HG03159 (cell line): ENCODE measurements at regions not wholly inside any gene's neighbourhood (a gene's known extent, or its start where the extent isn't known, plus 50 kb on each side); places are given as distances from the start of the nearest gene placed in this dataset.

Source experiments
- ATAC-seq: cut with Tn5 transposase; IDR thresholded peaks from one replicate; pipeline ENCODE4 v1.9.1; 2021; ENCODE audit warnings: mild to moderate bottlenecking, moderate library complexity; ENCODE audit not compliant: unreplicated experiment

- no peak for ATAC-seq
These were observed 251.1 kb upstream of the PIK3C3 start for GRCh38 chr18:41703744-41704530.

- no peak for ATAC-seq
These were observed 254.6 kb upstream of the PIK3C3 start for GRCh38 chr18:41700416-41700815.

- no peak for ATAC-seq
These were observed 259.6 kb upstream of the PIK3C3 start for GRCh38 chr18:41695441-41695840.

DNA sequence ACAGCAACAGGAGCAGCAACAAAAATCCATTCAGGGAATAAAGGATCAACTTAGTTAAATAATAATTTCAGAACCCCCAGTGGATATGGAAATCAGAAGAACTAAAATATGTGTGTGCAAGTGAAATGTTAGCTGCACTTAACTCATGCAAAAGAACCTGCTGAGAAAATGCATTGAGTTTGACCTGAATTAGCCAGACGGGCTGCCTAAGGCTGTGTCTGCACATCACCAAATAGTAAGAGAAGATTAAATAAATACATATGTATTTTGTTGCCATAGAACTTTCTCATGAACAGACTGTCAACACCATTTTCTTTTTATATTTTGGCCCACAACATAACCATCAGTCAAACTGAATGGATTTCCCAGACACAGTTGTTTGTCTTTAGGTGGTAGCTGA is 262.0 kb upstream of the PIK3C3 start:
- no peak for ATAC-seq

DNA sequence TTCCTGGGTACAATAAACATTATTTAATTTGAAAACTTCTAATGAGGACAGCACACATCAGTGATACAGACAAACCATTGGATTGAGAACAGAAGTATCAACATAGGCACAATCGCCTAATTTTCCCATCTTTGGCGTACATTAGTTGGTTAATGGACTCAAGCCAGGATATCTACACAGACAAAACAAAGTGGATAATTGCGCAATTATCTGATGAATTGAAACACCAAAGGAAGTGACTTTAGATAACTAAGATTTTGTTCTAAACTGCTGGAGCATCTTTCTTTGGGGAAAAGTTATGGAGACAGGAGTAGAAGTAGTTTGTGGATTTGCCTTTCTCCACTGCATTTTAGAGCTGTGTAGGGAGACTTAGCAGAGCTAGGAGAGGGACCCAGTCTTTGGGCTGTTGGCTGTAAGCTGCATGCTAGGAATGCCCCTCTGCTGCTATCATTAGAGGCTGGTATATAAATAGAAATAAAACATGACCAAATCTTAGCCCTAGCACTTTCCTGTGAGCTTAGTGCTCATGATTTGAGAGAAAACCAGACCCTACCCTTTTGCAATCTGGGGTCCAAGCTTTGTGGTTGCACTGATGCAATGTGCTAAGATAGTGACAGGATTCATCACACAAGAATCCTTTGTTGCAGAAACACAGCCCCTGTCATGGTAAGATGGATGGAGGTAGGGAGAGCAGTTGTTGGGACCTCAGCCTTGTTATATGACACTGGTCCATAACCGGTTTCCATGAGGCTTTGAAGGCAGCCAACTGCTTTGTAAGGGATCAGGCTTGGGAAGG is 264.5 kb upstream of the PIK3C3 start:
- ATAC-seq = no peak

DNA sequence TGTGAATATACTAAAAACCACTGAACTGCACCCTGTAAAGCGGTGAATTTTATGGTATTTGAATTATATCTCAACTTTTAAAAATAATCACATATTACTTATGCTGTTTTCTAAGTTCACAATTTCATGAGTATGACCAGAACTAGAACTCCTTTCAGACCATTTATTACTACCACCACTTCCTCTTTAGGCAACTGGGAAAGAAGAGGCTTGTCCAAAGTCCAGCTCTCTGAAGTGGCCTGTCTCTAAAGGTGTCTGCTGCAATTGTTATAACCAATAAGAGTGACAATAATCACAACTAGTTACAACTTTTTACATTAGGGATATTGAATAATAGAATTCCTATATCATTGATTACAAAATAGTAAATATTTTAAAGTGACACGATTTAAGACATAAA is 267.9 kb upstream of the PIK3C3 start:
- ATAC-seq = no peak

DNA sequence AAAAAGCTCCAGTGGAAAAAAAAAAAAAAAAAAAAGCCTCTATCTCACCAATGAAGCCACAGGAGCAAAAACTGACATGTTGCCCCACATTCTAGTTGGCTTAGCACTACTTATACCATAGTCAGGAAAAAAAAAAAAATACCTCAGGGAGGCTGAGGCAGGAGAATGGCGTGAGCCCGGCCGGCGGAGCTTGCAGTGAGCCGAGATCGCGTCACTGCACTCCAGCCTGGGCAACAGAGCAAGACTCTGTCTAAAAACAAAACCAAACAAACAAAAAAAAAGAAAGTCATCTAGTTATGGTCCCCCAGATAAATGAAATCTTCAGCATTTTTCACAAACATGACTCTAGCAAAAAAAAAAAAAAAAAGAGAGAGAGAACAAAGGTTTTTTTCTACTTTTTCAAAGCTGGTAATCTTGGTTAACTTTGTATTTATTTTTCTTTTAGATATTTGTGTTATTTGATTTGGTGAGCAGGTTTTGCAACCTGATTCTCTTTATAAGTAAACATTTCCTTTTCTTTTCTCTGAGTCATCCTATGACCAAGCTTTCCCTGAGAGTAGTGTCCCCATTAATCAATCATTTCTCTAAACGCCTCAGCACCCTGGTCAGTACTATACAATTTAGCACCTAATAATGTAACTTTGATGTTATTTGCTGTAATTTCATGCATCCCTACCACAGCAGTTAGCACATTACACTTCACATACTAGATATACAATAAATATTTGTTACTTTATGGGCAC is 273.7 kb upstream of the PIK3C3 start:
- no peak for ATAC-seq

DNA sequence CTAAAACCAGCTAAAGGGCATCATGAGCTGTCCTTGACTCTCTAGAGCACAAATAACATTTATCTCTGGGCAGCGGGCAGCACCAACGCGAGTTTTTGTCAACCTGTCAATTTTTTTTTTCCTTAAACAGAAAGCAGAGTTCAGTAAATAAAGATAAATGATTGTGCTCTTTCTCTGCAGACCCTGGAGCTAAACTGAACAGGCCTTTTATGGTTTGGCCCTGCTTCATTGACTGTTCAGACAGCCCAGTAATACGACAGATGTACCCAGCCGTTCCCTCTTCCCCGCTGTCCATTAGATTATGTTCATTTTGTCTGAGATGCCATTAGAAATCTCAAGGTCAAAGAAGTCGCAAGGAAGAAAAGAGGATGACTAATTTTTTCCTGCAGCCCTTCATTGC is 280.5 kb upstream of the PIK3C3 start:
- no peak for ATAC-seq

DNA sequence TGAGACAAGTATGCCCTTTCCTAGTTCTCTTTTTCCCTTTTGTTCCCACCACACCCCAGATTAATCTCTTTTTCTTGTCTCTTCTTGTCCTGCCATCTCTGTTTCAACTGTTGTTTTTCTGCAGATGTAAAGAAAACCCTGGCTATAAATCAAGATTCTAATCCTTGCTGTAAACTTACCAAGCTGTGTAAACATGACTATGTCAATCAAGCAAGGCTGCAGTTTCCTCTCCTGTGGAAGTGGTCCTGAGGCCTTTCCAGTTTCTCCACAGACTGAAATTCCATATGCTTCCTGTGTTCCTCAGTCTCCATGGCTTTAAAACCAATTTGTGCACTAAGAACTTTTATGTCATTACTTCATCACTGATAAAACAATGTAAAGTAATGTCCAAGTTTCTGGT is 288.8 kb upstream of the PIK3C3 start:
- ATAC-seq = no peak

- no peak for ATAC-seq
These were observed 289.8 kb upstream of the PIK3C3 start for GRCh38 chr18:41665210-41665609.

DNA sequence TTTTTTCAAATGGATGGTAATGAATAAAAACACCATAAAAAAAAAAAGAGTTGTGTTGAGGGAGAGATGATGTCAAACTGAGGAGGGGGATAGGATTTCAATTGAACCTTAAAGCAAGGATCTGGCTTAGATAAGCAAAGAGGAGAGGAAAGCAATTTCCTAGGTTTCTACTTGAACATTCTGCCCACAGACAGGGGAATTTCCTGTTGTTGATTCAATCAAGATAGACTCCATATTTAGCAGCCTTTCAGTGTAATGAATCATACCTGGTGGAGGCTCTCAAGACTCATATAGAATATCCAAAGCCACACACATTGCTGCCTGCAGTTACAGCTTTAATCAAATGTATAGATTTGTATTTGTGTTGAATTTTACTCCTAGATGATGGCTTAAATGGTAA is 294.4 kb upstream of the PIK3C3 start:
- ATAC-seq = no peak

DNA sequence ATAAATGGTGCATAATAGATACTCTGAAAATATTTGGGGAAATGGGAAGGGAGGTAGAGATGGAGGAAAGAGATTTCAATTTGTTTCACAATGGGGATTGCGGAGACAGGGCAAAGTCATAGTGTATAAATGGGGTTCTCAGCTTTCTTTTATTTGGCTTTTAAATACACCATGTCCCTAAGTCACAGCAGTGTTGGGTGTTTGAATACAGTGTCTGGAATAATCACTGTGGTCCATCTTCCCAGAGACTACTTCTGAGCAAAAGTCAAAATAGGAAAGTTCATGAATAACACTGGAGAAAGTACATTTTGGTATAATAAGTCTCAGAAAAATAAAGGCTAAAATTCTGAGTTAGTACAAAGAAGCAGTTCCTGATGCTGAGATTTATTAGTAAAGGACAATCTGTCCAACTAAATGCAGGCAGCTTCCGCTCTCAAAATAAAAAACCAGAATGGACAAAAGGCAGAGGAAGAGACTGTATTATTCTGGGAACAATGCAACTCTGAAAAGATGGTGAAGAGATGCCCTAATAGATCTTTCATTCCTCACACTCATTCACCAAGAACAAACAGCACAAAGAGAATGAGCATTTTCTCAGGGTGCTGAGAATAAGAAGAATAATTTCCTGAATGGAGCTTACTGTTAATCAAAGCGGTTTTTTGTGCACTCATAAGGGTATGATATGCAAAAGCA is 295.4 kb upstream of the PIK3C3 start:
- ATAC-seq = no peak

- no peak for ATAC-seq
These were observed 297.8 kb upstream of the PIK3C3 start for GRCh38 chr18:41657189-41657588.

- ATAC-seq = no peak
These were observed 300.0 kb upstream of the PIK3C3 start for GRCh38 chr18:41655074-41655473.

DNA sequence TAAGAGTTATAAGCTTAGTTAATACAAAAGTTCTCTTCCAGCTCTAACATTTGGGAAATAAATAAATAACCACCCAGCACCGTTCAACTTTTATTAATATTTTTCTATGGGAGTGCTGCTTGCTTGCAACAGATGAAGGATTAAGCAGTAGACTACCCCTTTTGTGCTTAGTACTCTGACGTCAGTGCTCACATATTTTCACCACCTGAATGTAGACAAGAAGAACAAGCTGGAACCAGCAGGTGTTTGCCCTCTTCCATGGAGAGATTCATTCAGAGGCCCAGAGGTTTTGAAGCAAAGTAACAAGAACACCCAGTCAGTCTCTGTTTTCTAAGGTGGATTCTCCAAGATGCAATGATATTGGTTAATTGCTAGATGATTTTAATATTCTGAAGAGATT is 307.1 kb upstream of the PIK3C3 start:
- no peak for ATAC-seq

- ATAC-seq = no peak
These were observed 308.0 kb upstream of the PIK3C3 start for GRCh38 chr18:41646915-41647620.

GRCh38 chr18:41645589-41646360 is 309.3 kb upstream of the PIK3C3 start:
- no peak for ATAC-seq

- no peak for ATAC-seq
These were observed 310.6 kb upstream of the PIK3C3 start for GRCh38 chr18:41644466-41644865.

DNA sequence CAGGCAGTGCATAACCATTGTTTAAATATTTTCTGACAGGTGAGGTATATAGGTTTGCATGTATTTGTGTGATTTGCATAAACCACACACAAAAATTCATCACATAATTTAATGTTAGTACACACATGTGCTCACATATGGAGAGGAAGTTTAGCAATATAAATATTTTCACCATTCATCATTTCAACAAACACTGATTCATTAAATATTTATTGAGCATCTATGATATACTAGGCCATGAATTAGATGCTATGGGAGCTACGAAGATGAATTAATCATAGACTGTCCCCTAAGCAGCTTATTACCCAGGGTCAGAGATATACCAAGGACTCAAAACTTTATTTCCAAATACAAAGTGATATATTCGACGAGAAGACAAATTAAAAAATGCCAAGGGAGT is 311.6 kb upstream of the PIK3C3 start:
- no peak for ATAC-seq

GRCh38 chr18:41642756-41643155 is 312.3 kb upstream of the PIK3C3 start:
- ATAC-seq = no peak
